ENCODE measurements at regions not wholly inside any gene's neighbourhood (a gene's known extent, or its start where the extent isn't known, plus 50 kb on each side); places are given as distances from the start of the nearest gene placed in this dataset.

DNA sequence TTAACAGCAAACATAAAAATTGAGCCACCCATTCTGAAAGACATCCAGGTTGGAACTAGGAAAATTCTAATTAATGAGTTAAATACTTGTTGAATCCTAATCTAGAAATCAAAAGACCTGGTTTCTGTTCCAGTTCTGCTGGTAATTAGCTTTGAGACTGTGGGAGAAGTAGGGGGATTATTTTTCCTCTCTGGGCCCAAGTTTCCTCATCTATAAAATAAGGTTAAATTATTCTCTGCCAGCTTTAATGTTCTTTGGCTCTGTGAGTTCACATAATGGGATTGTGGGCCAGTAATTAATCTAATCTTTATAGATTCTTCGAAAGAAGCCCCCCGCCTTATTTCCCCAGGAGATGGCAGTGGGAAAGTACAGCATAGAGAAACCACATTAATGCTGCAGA, 104.6 kb downstream of the ENC1 start:
- TF ChIP-seq POLR2A (IDR thresholded peaks at IDR 0.05) = no peak
- TF ChIP-seq, protein P1, sequence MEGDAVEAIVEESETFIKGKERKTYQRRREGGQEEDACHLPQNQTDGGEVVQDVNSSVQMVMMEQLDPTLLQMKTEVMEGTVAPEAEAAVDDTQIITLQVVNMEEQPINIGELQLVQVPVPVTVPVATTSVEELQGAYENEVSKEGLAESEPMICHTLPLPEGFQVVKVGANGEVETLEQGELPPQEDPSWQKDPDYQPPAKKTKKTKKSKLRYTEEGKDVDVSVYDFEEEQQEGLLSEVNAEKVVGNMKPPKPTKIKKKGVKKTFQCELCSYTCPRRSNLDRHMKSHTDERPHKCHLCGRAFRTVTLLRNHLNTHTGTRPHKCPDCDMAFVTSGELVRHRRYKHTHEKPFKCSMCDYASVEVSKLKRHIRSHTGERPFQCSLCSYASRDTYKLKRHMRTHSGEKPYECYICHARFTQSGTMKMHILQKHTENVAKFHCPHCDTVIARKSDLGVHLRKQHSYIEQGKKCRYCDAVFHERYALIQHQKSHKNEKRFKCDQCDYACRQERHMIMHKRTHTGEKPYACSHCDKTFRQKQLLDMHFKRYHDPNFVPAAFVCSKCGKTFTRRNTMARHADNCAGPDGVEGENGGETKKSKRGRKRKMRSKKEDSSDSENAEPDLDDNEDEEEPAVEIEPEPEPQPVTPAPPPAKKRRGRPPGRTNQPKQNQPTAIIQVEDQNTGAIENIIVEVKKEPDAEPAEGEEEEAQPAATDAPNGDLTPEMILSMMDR (IDR thresholded peaks at IDR 0.05) = no peak

All from uterus (tissue), 2 donors.